ENCODE measurements at regions not wholly inside any gene's neighbourhood (a gene's known extent, or its start where the extent isn't known, plus 50 kb on each side); places are given as distances from the start of the nearest gene placed in this dataset.
"Not testable (repeated sequence)": the region's sequence is repeated elsewhere in the genome, so short reads cannot be mapped to it uniquely, and the experiment has no call there.

DNA sequence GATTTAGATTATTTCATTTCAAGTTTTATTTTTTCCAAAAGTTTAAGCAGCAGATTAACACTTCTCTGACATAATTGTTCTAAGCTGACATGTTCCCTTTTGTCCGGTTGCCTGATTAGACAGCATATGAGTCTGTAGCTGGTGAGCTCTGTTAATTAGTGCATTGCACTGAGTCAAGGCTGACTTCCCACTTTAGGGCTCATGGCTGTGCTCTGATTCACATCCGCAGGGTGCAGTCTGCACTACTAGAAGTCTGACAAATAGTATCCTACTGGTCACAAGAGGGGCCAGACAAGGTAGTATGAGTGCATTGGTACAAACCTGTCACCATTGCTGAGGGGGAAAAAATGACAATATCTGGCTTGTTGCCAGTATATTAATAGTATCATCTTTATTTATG is 443.9 kb upstream of the ZNF804A start:
- no peak overlapping the region for H3K4me3 ChIP-seq (ENCODE audit: low read depth, low read length)
- in situ Hi-C loops (cut with HindIII; ENCODE audit: low sequenced_read_pairs), result no loop called here
- peak; percentile 29 for DNase-seq (ENCODE audit: low read depth, low spot score)
- TF ChIP-seq, protein P1, sequence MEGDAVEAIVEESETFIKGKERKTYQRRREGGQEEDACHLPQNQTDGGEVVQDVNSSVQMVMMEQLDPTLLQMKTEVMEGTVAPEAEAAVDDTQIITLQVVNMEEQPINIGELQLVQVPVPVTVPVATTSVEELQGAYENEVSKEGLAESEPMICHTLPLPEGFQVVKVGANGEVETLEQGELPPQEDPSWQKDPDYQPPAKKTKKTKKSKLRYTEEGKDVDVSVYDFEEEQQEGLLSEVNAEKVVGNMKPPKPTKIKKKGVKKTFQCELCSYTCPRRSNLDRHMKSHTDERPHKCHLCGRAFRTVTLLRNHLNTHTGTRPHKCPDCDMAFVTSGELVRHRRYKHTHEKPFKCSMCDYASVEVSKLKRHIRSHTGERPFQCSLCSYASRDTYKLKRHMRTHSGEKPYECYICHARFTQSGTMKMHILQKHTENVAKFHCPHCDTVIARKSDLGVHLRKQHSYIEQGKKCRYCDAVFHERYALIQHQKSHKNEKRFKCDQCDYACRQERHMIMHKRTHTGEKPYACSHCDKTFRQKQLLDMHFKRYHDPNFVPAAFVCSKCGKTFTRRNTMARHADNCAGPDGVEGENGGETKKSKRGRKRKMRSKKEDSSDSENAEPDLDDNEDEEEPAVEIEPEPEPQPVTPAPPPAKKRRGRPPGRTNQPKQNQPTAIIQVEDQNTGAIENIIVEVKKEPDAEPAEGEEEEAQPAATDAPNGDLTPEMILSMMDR (IDR thresholded peaks at IDR 0.05; ENCODE audit: low read depth, low read length), result no peak

DNA sequence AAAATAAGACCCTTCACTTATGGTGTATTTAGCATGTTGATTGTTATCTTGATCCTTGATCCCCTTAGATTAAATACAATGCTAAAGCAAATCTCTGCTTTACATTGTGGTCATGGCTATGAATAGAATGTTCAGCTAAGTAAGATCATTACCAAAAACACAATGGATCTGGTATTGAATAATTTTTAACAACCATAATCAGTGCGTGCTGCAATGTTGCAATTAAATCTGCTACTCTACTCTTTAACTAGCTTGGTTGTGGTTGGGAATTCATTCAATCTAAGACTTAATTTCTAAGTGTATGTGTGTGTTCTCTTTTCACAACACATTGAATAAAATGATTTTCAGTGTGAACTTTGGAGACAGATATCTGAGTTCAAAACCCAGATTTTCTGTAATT is 442.5 kb upstream of the ZNF804A start:
- TF ChIP-seq, protein P1 (IDR thresholded peaks at IDR 0.05; ENCODE audit: low read depth, low read length), result no peak
- in situ Hi-C loops (cut with HindIII; ENCODE audit: low sequenced_read_pairs), result no loop called here

DNA sequence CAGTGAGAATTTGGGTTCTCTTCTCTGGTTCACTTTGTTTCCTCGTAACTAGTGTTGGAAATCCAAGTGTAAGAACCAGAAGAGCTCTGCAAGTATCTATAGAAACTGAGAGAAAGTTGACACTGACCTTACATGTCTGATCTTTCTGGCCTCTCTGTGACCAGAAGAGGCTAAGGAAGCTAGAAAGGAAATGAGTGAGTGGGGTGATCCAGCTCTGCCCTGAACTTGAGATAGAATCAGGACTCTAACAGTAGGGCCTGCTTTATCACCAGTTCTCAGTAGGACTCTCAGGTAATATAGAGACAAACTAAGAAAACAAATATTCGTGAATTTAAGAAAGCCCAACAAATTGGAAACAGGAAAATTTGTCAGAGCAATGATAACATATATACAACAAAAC is 441.2 kb upstream of the ZNF804A start:
- in situ Hi-C loops (cut with HindIII; ENCODE audit: low sequenced_read_pairs), result no loop called here
- DNase-seq (ENCODE audit: low read depth, low spot score), result no peak
- TF ChIP-seq, protein P1 (IDR thresholded peaks at IDR 0.05; ENCODE audit: low read depth, low read length), result no peak
- no peak overlapping the region for H3K4me3 ChIP-seq (ENCODE audit: low read depth, low read length)

More for the DNA sequence above, 442.5 kb upstream of the ZNF804A start:
- no peak for DNase-seq (ENCODE audit: low read depth, low spot score)
- H3K4me3 ChIP-seq (ENCODE audit: low read depth, low read length), result no peak overlapping the region

DNA sequence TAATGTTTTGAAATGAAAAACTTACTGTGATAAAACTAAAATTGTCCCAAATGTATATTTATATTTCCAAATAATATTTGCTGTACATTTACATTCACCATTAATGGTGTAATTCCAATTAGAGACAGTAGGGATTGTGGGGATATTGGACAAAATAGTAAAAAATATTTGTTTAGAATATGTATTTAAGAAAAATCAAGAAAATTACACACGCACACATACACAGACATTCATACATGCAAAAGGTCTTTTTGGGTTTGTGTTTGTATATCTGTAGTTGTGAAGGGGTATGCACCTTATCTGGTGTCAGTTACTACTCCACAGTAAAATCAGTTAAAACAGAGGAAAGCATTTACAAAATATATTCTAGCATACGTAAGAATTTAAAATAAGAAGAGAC is 435.9 kb upstream of the ZNF804A start:
- no peak for DNase-seq (ENCODE audit: low read depth, low spot score)
- TF ChIP-seq, protein P1 (IDR thresholded peaks at IDR 0.05; ENCODE audit: low read depth, low read length), result no peak
- in situ Hi-C loops (cut with HindIII; ENCODE audit: low sequenced_read_pairs), result no loop called here
- no peak overlapping the region for H3K4me3 ChIP-seq (ENCODE audit: low read depth, low read length)

DNA sequence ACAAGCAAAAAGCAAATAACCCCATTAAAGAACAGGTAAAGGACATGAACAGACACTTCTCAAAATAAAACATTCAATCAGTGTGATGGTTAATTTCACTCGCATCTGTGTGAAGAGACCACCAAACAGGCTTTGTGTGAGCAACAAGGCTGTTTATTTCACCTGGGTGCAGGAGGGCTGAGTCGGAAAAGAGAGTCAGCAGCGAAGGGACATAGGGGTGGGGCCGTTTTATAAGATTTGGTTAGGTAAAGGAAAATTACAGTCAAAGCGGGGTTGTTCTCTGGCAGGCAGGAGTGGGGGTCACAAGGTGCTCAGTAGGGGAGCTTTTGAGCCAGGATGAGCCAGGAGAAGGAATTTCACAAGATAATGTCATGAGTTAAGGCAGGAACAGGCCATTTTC is 429.5 kb upstream of the ZNF804A start:
- DNase-seq (ENCODE audit: low read depth, low spot score); H3K4me3 ChIP-seq (ENCODE audit: low read depth, low read length); in situ Hi-C loops (cut with HindIII; ENCODE audit: low sequenced_read_pairs): not testable (repeated sequence)

DNA sequence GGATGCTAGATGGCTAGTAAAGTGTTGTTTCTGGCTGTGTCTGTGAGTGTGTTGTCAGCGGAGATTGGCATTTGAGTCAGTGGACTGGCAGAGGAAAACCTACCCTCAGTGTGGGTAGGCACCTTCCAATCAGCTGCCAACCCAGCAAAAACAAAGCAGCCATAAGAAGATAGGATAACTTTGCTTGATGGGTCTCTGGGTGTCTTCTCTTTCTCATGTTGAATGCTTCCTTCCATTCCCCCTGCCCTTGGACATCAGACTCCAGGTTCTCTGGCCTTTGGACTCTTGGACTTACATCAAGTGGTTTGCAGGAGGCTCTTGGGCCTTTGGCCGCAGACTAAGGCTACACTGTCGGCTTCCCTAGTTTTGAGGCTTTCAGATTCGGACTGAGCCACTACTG is 429.0 kb upstream of the ZNF804A start:
- no peak for DNase-seq (ENCODE audit: low read depth, low spot score)
- in situ Hi-C loops (cut with HindIII; ENCODE audit: low sequenced_read_pairs), result no loop called here
- TF ChIP-seq, protein P1 (IDR thresholded peaks at IDR 0.05; ENCODE audit: low read depth, low read length), result no peak
- H3K4me3 ChIP-seq (ENCODE audit: low read depth, low read length), result no peak overlapping the region

DNA sequence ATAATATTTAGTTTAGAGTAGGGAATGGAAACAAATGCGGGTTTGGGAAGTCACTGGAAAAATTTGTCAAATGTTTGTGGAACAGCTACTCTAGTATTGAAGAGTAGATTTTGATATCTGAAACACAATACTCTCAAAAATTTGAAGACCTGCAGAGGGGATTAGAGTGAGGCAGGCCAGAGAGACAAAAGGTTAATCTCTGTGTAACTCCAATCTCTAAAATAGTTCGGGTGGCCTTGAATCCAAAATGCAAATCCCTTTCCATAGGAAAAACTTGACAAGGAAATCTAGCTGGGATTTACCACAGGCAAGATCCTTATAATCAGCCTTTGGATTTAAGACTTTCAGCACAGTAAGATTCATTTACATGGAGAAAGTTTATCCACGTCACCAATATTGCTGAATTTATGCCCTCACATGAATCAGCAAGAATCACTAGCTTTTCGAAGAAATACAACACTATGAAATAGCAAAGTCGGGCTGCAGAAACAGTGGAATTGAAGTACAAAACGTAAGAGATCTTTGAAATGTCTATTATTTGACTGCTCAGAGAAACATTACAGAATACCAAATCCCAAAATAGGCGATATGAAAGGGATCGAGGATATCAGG is 423.7 kb upstream of the ZNF804A start:
- DNase-seq (ENCODE audit: low read depth, low spot score), result no peak
- in situ Hi-C loops (cut with HindIII; ENCODE audit: low sequenced_read_pairs), result no loop called here
- TF ChIP-seq, protein P1 (IDR thresholded peaks at IDR 0.05; ENCODE audit: low read depth, low read length), result no peak
- no peak overlapping the region for H3K4me3 ChIP-seq (ENCODE audit: low read depth, low read length)
